WERI-Rb-1 (cell line): ENCODE measurements at regions not wholly inside any gene's neighbourhood (a gene's known extent, or its start where the extent isn't known, plus 50 kb on each side); places are given as distances from the start of the nearest gene placed in this dataset.
"Not testable (repeated sequence)": the region's sequence is repeated elsewhere in the genome, so short reads cannot be mapped to it uniquely, and the experiment has no call there.

ENCODE experiments used
- DNase-seq: peaks from one replicate; pipeline ENCODE4 v3.0.0-alpha.2; 2020
- H3K27ac ChIP-seq: fragments of 250-450 bp; sonication (Bioruptor Pico); 2 replicates; pipeline ENCODE4 v1.5.1; 2020; ENCODE audit warnings: mild to moderate bottlenecking, moderate library complexity
- H3K27me3 ChIP-seq: fragments of 250-450 bp; sonication (Bioruptor Pico); 2 replicates; pipeline ENCODE4 v1.5.1; 2021; ENCODE audit warnings: mild to moderate bottlenecking, low read depth, moderate library complexity; ENCODE audit not compliant: insufficient read depth, severe bottlenecking
- H3K36me3 ChIP-seq: fragments of 250-450 bp; sonication (Bioruptor Pico); 2 replicates; pipeline ENCODE4 v1.5.1; 2020; ENCODE audit warnings: mild to moderate bottlenecking, moderate library complexity
- H3K4me3 ChIP-seq: 2 replicates; pipeline ENCODE4 v1.5.1; 2011; ENCODE audit warnings: low read depth, mild to moderate bottlenecking, control low read depth, low read length
- H3K9me3 ChIP-seq: fragments of 250-450 bp; sonication (Bioruptor Pico); 2 replicates; pipeline ENCODE4 v1.5.1; 2021; ENCODE audit warnings: mild to moderate bottlenecking, moderate library complexity; ENCODE audit not compliant: severe bottlenecking
- TF ChIP-seq, protein P1 (sequence below): IDR thresholded peaks from 2 replicates; pipeline ENCODE4 v1.5.1; 2011; ENCODE audit warnings: low read depth, mild to moderate bottlenecking, control low read depth, inconsistent platforms, low read length

- no peak overlapping the region for H3K27ac ChIP-seq
- TF ChIP-seq, protein P1, sequence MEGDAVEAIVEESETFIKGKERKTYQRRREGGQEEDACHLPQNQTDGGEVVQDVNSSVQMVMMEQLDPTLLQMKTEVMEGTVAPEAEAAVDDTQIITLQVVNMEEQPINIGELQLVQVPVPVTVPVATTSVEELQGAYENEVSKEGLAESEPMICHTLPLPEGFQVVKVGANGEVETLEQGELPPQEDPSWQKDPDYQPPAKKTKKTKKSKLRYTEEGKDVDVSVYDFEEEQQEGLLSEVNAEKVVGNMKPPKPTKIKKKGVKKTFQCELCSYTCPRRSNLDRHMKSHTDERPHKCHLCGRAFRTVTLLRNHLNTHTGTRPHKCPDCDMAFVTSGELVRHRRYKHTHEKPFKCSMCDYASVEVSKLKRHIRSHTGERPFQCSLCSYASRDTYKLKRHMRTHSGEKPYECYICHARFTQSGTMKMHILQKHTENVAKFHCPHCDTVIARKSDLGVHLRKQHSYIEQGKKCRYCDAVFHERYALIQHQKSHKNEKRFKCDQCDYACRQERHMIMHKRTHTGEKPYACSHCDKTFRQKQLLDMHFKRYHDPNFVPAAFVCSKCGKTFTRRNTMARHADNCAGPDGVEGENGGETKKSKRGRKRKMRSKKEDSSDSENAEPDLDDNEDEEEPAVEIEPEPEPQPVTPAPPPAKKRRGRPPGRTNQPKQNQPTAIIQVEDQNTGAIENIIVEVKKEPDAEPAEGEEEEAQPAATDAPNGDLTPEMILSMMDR = no peak
- no peaks in the 10 kb centered on the region for H3K36me3 ChIP-seq
- no peak for DNase-seq
- no peaks in the 10 kb centered on the region for H3K9me3 ChIP-seq
- H3K27me3 ChIP-seq = peaks cover 74% of the 10 kb centered on the region
- H3K4me3 ChIP-seq = no peak overlapping the region
Observed at GRCh38 chr9:85487872-85488271, 253.9 kb downstream of the AGTPBP1 start.

DNA sequence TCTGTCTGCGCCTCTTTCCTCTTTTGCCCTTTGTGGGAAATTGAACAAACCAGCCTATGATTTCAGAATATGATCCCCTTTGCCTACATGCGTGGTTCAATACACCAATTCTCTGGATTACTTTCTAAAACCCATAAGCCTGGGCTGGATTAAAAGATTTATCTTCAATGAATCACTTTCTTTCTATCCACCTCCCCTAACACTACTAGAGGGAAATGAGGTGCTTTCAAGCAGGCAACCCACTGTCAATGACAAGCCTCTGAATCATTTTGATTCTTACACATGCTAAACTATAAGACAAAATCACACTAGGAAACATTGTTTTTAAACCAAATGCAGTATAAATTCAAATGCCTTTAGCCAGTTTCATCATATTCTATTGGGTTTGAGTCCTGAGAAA, 257.5 kb downstream of the AGTPBP1 start:
- H3K36me3 ChIP-seq = no peaks in the 10 kb centered on the region
- H3K27me3 ChIP-seq = peaks cover 94% of the 10 kb centered on the region
- H3K4me3 ChIP-seq = no peak overlapping the region
- no peaks in the 10 kb centered on the region for H3K9me3 ChIP-seq
- TF ChIP-seq, protein P1 = no peak
- no peak overlapping the region for H3K27ac ChIP-seq
- no peak for DNase-seq

DNA sequence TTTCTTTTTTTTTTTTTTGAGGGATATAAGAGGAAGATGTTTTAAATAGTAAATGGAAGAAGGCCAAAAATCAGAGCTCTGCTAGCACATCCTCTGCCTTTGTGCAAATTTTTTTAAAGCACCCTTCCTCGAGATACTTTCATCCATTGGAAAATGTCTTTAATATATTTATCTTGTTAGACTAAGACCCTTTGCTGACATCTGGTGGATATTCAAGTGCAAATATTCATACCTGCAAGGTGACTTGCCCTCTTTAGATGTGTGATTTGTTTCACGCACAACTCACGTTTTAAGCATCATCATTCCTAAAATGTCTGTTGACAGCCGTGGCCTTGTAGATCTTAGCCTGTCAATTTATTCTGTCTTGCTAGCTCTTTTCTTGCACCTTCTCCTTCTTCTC, 258.5 kb downstream of the AGTPBP1 start:
- no peaks in the 10 kb centered on the region for H3K36me3 ChIP-seq
- TF ChIP-seq, protein P1 = no peak
- no peaks in the 10 kb centered on the region for H3K9me3 ChIP-seq
- no peak overlapping the region for H3K27ac ChIP-seq
- DNase-seq = no peak
- H3K27me3 ChIP-seq = peaks cover 88% of the 10 kb centered on the region
- no peak overlapping the region for H3K4me3 ChIP-seq

GRCh38 chr9:85479305-85479704, 262.4 kb downstream of the AGTPBP1 start:
- Histone ChIP-seq H3K36me3 (no peaks in the 10 kb centered on the region), H3K27me3 (peaks cover 61% of the 10 kb centered on the region), H3K27ac (no peak overlapping the region), H3K4me3 (no peak overlapping the region), H3K9me3 (peaks cover 5% of the 10 kb centered on the region)
- no peak for DNase-seq
- TF ChIP-seq, protein P1 = no peak

GRCh38 chr9:85478847-85479246, 262.9 kb downstream of the AGTPBP1 start:
- H3K9me3 ChIP-seq = peaks cover 5% of the 10 kb centered on the region
- no peak for DNase-seq
- TF ChIP-seq, protein P1 = no peak
- H3K27ac ChIP-seq = no peak overlapping the region
- H3K27me3 ChIP-seq = peaks cover 60% of the 10 kb centered on the region
- no peak overlapping the region for H3K4me3 ChIP-seq
- no peaks in the 10 kb centered on the region for H3K36me3 ChIP-seq

GRCh38 chr9:85474896-85475295, 266.9 kb downstream of the AGTPBP1 start:
- not testable (repeated sequence) for H3K36me3 ChIP-seq, H3K4me3 ChIP-seq, H3K27ac ChIP-seq, H3K9me3 ChIP-seq, DNase-seq
- H3K27me3 ChIP-seq = peaks cover 41% of the 10 kb centered on the region
